GM19455 (cell line): ENCODE measurements at regions not wholly inside any gene's neighbourhood (a gene's known extent, or its start where the extent isn't known, plus 50 kb on each side); places are given as distances from the start of the nearest gene placed in this dataset.
"Not testable (repeated sequence)": the region's sequence is repeated elsewhere in the genome, so short reads cannot be mapped to it uniquely, and the experiment has no call there.

ENCODE experiments used
- ATAC-seq: cut with Tn5 transposase; IDR thresholded peaks from one replicate; pipeline ENCODE4 v1.9.1; 2021; ENCODE audit not compliant: unreplicated experiment

GRCh38 chr12:47610686-47611252 lies 95.1 kb downstream of the RPAP3 start:
- no peak for ATAC-seq

DNA sequence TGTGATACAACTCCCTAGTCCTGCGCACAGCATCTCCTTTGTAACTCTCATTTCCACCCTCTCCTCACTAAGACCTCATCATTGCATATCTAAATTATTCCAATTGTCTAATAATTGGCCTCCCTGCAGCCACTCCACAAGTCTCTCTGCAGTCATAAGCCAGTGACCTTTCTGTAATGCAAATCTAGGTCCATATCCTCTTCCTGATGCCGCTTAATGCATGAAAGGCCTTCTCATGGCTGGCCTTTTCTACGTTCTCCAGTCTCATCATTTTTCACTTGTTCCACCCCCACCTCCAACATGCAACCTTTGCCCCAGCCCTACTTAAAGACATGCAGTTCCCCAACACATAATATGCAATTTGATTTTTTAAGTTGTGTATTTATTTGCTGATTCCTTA lies 96.0 kb downstream of the RPAP3 start:
- no peak for ATAC-seq

GRCh38 chr12:47608671-47609070 lies 97.2 kb downstream of the RPAP3 start:
- not testable (repeated sequence) for ATAC-seq

DNA sequence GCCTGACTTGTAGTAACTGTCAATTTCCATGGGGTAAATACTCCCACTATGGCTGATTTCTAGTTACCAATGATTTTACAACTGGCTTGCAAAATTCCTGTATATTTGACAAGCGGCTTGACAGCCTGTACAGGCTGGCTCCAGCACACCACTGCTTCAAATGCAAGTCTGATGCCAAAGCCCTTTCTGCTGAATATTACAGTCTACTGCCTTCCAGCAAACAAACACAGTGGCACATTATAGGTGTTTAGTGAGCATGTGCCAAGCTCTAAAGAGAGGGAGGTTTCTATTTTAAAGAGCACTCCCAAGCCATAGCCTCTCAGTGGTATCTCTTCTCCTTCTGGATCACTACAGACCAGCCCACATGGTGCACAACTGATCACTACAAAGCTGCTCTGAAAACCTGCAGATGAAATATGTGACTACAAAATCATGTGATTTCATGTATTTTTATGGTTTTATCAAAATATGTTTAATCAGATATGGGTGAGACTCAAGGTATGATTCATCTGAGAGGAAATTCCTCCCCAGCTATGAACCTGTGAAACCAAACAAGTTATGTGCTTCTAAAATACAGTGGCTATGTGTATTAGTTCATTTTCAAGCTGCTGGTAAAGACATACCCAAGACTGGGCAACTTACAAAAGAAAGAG lies 101.5 kb downstream of the RPAP3 start:
- no peak for ATAC-seq

DNA sequence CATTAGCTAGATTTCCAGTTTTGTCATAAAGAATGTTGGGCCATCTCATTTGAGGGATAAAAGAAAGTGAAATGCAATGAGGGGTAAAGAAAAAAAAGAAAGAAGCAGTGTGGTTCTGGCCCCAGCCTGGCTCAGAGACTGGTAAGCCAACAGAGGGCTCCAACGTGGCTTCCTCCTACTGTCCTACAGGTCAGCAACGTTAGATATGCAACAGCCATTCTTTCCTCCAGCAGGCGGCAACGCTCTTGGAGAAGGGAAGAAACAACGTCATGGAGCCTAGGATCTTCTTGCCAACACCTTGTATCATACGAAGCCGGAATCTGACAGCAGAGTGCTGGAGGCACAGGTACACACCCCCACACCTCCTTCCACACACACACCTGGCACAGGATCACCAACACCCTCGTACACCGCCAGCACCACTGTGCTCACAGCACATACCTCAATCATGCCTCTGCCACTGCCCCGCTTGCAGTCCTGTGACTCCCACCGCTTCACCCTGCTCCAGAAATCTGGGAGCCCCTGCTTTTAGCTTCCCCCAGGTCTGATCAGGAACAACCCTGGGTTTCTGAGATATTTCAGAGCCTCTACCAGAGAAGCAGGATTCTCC lies 102.8 kb downstream of the RPAP3 start:
- no peak for ATAC-seq

- ATAC-seq, result no peak
These were observed 103.5 kb downstream of the RPAP3 start for GRCh38 chr12:47602325-47602724.

DNA sequence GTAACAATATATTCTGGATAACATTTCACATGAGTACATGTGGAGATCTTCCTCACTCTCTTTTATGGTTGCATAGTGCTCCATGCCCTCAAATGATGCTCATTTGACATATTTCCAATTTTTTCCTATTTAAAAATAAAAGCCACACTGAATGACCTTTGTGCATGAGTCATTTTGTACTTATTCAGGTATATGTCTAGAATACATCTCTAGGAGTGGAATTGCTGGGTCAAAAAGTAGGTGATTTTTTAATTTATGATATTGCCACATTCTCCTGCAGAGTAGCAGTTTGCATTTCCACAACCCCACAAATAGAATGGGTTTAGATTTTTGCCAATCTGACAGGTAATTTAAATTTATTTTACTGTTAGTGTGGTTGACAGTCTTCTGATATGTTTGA lies 104.8 kb downstream of the RPAP3 start:
- no peak for ATAC-seq

- ATAC-seq, result no peak
These were observed 114.0 kb downstream of the RPAP3 start for GRCh38 chr12:47591795-47592194.

GRCh38 chr12:47591361-47591791 lies 114.5 kb downstream of the RPAP3 start:
- ATAC-seq, result no peak

- no peak for ATAC-seq
These were observed 115.0 kb downstream of the RPAP3 start for GRCh38 chr12:47590771-47591360.

GRCh38 chr12:47586952-47587669 lies 118.7 kb downstream of the RPAP3 start:
- ATAC-seq, result no peak

GRCh38 chr12:47585507-47585906 lies 120.3 kb downstream of the RPAP3 start:
- ATAC-seq, result no peak

DNA sequence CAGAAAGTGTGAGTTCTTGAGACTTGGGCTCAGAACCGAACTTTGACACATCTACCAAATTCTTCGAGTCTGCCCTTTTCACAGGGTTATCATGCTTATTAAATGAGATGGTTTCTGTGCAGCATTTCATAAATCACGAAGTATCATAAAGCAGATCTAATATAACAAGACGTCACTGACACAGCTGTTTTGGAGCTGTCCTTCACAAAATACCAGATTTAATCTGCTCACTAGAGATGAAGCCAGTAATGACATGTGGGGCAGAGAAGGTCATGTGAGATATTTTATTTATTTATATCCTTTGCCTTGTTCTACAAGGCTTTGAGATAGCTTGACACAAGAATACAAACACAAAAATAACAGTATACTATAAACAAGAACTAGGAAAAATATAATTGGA lies 127.0 kb downstream of the RPAP3 start:
- ATAC-seq, result no peak

- no peak for ATAC-seq
These were observed 128.4 kb downstream of the RPAP3 start for GRCh38 chr12:47577206-47577989.

GRCh38 chr12:47576289-47576945 lies 129.4 kb downstream of the RPAP3 start:
- ATAC-seq, result no peak

- ATAC-seq, result no peak
These were observed 131.4 kb downstream of the RPAP3 start for GRCh38 chr12:47574252-47575021.

DNA sequence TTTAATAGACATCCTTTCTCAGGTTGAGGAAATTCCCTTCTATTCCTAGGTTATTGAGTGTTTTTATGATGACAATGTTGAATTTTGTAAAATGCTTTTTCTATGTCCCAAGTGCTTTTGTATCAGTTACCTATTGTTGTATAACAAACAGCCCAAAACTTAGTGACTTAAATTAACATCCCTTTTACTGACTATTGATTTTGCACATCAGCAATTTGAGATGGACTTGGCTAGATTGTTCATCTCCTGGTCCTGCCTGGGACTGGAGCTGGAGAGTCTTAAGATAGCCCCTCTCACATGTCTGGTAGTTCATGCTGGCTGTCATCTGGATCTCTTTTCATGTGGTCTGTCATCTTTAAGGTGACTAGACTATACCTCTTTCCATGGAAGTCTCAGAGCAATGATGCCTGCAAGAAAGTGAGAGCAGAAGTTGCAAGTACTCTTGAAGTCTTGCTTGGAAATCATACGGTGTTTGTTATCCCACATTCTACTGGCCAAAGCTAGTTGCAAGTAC lies 132.6 kb downstream of the RPAP3 start:
- no peak for ATAC-seq

DNA sequence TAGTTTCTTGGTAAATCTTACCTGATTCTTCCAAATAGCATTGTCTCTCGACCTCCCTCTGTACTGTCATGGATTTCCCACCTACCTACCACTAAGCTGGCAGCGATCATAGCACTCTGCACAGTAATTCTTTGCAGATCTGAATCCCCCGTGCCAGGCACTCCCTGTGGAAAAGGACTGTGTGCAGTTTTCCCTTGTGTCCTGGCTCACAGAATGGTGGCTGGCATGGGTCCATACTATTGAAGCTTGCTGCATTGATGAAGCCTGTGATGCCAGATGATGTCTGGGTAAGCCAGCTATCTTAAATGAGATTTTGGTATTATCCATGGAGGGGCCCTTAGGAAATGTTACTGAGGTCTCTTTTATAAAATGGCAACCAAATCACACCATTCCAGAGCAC lies 135.7 kb downstream of the RPAP3 start:
- ATAC-seq, result no peak

- ATAC-seq, result no peak
These were observed 143.6 kb downstream of the RPAP3 start for GRCh38 chr12:47562201-47562600.
